Lung microvascular endothelial cell (primary cell): ENCODE measurements at regions not wholly inside any gene's neighbourhood (a gene's known extent, or its start where the extent isn't known, plus 50 kb on each side); places are given as distances from the start of the nearest gene placed in this dataset.
"Not testable (repeated sequence)": the region's sequence is repeated elsewhere in the genome, so short reads cannot be mapped to it uniquely, and the experiment has no call there.

ENCODE experiments used
- DNase-seq, 2 donors: peaks; one replicate each; pipeline versions ENCODE4 v3.0.0 to v3.0.0-alpha.2; 2010; ENCODE audit warnings: low read depth in 2 of 2

DNA sequence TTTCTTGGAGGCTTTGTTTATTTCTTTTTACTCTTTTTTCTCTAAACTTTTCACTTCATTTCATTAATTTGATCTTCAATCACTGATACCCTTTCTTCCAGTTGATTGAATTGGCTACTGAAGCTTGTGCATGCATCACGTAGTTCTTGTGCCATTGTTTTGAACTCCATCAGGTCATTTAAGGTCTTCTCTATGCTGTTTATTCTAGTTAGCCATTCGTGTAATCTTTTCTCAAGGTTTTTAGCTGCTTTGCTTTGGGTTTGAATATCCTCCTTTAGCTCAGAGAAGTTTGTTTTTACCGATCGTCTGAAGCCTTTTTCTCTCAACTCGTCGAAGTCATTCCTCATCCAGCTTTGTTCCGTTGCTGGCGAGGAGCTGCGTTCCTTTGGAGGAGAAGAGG is 189.9 kb downstream of the TTC6 start:
- not testable (repeated sequence) for DNase-seq

DNA sequence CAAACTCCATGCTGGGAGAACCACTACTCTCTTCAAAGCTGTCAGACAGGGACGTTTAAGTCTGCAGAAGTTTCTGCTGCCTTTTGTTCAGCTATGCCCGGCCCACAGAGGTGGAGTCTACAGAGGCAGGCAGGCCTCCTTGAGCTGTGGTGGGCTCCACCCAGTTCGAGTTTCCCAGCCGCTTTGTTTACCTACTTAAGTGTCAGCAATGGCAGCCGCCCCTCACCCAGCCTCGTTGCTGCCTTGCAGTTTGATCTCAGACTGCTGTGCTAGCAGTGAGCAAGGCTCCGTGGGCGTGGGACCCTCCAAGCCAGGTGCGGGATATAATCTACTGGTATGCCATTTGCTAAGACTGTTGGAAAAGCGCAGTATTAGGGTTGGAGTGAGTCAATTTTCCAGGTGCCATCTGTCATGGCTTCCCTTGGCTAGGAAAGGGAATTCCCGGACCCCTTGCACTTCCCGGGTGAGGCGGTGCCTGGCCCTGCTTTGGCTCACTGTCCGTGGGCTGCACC is 190.7 kb downstream of the TTC6 start:
- DNase-seq = not testable (repeated sequence)

DNA sequence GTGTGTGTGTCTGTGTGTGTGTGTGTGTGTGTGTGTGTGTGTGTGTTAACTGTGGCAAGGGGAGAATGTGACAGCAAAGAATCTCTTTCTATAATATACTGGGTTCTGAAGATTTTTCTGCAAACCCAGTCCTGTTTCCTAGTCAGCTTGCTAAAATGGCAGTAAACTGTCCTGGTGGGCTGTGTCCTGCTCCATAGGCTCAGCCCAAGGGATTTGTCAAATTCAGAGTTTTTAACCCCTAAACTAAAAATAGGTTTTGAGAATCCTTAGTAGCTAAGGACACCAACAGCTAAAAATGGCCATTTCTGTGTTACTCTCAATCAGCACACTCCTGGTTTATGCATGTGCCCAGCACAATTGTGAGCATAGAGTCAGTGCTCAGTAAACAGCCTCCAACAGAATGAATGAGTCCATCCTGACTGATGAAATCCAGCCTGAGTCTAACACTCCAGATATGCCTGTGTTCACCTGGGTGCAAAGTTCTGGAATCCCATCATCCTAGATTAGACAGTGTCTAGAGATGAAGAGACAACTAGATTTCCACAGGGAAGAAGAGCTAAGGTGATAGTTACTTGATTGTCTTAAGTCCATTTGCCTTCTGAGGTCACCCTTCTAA is 192.6 kb downstream of the TTC6 start:
- DNase-seq = no peak

DNA sequence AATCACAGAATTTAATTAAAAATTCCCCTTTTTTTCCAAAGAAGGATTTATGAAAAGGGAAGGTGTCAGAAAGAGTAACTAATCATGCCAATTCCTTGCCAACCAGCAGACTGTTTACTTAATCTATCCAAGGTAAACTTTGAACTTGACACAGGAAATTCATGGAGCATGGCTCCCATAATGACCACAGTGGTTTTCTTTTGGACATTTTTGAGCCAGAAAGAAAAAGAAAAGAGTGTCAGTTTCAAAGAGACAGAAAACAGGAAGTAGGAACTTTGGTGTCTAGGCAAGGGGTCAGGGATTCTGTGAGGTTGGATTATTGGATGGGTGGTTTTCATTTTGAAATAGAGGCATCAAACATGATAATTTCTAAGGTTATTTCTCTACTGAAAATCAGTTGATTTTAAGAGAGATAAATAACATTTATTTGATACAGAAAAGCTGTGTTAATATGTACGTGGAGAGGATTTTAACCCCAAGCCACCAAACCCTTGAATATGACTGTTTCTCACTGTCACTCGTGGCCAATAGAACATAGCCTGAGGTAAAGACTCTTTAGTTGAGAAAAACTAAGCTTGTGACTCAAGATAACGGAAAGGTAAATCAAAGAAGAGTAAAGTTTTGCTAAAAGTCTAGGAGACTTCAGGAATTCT is 196.1 kb downstream of the TTC6 start:
- DNase-seq = no peak

DNA sequence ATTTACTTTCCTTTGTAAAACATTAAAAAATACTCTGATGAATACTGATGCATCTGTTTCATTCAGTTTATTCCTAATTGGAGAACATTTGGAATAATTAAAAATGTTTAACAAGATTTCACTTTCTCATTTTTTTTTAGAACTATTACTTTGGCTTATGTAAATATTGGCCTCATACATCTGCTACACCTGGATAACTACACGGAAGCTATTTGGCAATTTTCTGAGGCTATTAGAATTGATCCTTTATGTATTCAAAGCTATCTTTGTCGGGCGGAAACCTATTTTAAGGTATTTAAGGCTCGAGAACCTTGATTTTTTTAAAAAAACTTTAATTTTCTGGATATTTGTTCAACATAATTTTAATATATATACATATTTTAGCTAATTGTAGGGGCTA is 196.7 kb downstream of the TTC6 start:
- no peak for DNase-seq

DNA sequence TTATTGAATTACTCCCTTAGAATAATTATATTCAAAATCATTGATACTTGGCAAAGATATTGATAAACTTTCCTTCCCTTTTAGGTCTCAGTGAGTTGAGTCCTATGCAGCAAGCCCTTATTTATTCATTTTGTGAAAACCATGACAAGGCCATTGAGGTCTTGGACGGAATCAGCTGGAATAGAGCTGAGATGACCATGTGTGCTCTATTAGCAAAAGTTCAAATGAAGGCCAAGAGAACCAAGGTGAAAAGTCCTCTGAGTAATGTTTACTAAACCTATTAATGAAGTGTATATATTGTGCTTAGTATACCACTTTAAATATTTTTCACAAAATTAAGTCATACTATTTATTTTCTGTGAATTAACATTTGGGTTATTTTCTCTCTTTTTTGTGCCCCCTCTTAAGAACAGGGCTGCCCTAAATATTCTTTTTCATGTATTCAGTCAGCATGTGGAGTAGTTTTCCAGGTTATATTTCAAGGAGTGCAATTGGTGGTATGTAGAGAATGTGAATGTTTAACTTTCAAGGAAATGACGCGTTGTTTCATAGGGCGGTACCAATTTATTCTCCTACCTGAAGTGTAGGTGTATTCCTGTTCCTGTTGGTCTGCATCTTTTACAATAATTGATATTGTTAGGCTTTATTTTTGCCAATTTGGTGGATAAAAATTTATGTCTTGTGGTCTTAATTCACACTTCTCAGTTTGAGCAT is 201.4 kb downstream of the TTC6 start:
- DNase-seq = no peak

DNA sequence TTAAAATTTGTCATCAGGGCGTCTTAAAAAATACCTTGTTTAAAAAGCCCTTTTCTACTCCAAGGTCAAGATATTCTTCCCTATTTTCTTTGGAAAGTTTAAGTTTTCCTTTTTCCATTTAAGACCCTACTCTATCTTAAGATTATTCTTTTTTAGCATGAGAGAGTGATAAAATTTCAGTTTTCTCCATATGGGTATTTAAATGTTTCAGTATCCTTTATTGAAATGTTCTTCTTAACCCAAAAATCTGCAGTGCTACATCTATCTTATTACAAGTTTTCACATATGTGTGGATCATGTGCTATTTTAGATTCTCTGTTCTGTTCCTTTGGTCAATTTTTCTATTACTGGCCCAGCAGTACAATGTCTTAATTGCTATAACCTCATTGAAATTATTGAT is 202.2 kb downstream of the TTC6 start:
- no peak for DNase-seq

DNA sequence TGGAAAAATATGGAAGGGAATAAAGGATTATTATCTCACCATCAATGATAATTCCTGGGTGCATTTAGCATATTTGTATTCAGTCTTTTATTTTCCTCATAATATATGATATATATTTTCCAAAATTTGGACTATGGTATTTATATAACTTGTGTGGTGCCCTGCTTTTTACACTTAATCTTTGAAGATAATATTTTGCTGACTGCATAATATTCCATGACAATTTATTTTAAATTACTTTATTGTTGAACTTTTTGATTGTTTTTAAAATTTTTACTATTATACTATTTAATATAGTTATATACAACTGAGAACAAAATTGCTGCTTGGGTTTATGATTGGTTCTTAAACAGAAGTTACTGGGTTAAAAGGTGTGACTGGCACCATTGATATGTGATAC is 212.3 kb downstream of the TTC6 start:
- DNase-seq = no peak

DNA sequence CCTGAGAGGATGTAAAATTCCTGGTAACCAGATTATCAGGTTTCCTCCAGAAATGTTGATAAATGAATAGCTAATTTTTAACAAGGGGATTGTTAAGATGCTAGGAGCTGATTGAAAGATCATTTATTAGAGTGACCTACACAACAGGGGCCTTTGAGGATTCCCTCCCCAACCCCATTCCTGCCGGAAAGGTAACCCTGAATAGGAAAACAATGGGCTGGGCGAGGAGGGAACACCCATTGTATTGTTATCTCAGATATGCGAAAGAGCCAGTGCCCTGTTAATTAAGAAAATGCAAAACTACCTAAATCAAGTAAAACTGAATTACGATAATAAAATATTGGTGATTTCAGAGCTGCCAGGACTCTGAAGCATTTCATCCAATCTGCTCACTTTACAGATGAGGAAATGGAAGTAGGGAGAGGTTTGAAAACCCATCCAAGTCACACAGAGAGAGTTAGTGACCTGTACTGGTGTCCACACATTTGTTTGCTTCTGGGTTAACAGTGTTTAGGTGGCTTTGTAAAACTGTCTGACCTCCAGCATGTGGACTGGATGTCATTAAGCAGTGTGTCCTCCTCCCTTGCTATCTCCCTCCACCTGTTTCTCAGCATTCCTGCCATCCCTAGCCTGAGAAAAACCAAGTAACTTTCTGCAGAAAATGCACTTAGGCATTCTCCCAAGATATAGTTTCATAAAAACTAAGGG is 214.8 kb downstream of the TTC6 start:
- DNase-seq = no peak

DNA sequence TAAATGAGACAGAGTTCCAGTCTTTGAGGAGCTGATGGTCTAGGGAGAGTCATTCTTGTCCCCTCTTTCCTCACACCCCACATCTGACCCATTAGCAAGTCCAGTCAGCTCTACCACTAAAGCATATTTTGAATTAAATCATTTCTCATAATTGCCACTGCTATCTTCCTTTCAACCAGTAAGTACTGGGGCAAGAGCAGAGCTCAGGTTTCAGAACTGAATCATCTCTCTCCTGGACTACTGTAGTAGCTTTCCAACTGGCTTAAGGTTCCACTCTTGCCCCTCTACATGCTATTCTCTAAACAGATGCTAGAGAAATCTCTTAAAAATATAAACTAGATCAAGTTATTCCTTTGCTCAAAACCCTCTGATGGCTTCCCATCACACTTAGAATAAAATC is 218.3 kb downstream of the TTC6 start:
- DNase-seq = no peak

DNA sequence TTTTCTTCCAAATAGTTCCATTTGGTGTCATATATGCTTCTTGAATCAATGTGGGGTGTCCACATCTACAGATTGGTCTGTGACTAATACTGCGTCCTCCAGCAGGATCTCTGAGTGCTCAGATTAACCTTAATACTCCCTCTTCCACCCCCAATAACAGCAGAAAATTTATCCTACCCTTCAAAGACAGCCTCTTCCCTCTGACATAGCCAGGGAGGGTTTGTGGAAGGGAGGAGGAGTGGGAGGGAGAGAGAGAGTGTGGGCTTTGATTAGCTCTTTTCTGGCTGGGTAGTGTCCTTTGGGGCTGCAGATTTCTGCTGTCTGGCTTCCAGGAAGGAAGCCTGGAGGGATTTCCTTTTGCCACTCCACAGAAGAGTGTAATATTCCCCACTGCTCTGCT is 220.7 kb downstream of the TTC6 start:
- DNase-seq = no peak

DNA sequence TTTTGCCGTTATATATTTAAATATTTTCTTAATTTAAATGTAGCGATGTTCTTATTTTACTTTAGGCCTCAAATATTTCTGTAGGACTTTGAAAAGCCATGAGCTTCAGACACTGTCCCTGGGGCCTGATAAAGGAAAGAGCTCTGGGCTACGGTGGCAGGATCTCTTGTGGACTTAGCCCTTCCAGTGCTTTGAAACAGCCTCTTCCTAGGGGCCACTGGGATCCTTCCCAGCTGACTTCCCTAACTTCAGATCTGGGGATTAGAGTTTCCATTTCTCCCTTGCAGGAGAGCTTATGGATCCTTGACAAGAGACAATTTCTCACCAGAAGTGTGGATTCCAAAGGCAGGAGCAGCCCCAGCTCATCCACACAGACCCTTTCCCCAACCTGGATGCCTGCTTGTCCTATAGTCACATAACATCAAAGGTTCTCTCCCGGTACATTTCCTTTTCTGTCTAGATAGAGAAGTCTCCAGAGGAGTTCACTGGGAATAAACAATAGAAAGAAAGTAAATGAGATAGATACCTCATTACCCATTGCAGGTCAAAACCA is 221.4 kb downstream of the TTC6 start:
- no peak for DNase-seq

DNA sequence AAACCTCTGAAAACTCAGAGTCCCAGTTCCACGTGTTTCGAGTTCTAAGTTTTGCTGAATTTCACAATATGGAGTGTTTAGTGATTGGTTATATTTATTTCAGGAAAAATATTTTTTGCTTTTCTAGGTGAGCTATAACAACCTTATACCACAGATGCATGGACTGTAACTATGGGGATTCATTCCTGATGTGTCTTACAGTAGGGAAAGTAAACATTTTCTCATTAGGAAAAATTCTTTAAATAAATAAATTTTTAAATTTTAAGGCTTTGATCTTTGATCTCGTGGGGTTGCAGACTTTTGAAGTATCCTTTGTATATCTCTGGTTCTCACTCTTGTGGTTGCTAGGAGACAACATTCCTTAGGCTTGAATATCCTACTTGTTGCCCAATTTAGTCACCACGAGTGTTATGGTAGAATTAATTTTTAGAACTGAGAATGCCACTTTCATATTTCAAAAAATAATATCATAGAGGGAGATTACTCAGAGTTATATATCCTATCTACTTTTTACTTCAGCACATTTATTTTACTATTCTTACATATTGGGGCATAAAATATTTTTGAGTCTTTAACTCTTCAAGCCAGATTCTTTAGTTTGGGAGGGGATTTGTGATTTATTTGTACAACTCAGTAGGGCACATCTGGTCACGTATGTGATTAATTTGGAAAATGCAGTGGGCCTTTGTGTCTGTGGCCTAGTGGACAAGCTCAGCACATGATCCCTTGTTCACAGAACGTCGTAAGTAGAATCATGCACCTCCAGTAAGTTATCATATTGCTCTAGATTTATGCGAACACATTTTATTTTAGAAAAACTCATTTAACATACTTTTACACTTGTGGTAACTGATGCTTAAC is 224.0 kb downstream of the TTC6 start:
- DNase-seq = no peak

DNA sequence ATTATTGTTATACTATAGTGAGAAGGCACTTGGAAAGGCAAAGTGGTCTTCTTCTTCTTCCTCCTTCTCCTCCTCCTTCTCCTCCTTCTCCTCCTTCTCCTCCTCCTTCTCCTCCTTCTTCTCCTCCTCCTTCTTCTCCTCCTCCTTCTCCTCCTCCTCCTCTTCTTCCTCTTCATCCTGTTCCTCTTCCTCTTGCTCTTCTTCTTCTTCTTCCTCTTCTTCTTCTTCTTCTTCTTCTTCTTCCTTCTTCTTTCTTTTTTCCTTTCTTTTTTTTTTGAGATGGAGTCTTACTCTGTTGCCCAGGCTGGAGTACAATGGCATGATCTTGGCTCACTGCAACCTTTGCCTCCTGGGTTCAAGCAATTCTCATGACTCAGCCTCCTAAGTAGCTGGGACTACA is 225.4 kb downstream of the TTC6 start:
- DNase-seq = not testable (repeated sequence)

DNA sequence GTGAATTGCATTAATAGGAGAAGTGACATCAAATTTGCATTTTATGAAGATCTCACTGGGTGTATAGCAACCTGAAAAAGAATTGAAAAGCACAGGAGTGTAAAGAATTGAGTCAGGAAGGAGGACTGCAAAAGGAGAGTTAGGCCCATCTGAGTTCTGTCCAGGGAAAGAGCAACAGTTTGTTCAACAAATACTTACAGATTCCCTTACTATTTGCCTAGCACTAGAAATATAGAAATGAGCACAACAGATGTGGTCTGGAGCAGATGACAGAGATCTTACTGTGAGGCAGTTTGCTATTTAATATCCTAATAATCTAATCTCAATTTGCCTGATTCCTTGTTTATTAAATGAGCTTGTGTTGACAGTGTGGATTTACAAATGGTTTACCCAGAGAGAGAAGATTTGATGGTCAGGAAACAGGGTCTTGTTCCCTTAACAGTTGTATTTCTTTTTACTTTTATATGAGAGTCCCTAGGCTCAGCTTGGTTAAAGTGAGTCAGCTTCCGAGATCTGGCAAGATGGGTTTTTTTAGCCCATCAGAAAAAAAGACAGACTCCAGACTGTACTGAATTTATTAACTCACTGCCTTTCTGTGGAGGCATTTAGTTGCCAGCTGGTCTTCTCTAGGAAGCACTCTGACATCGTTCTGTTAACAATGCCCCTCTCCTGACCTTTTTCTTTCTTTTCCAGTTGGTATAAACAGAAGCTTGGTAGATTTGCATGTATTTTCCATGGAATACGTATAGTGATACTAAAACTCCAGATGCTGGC is 229.7 kb downstream of the TTC6 start:
- peak in 1 of 2 donors; percentile 16 for DNase-seq

DNA sequence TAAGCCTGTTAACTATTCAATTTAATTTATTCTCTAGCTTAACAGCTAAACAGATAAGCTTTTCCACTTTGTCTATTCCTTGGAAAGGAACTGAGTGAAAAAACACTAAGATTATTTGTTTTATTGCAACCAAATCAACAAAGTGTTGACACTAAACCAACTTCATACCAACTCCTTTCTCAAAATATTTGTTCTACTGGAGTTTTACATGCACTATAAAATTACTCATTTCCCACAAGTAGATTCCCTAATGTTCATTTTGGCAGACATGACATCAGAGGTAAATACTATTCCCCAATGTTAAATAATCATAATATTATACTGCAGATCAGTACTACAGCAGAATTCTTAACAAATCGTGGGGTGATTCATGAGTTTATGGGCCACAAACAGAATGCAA is 231.4 kb downstream of the TTC6 start:
- DNase-seq = no peak

DNA sequence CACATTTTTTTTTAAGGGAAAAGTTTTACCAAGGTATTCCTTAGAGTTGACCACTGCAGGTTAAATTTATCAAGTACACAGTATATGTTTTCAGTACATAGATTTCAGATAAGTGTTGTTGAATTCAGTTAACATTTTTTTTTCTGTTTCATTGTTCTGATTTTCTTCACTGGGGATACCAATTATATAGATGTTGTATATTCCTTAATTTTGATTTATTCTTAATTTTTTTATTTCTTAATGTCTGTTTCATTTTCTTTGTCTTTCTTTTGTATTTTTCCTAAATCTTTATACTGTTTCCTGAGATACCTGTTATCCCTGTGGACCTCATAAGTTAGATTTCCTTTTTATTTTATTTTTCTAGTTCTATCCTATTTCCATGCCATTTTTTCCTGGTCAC is 234.8 kb downstream of the TTC6 start:
- DNase-seq = no peak

DNA sequence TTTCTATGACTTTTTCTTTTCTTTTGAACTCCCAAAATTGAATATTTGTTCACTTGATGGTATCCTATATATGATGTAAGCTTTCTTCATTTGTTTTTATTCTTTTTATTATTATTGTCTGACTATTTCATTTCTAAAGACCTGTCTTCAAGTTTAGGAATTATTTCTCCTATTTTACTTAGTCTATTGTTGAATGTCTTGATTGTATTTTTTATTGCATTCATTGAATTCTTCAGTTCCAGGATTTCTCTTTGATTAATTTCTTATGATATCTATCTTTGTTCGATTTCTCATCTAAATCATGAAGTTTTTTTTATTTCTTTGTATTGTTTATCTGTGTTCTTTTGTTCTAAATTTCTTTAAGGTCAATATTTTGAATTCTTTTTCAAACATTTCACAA is 238.8 kb downstream of the TTC6 start:
- DNase-seq = no peak

DNA sequence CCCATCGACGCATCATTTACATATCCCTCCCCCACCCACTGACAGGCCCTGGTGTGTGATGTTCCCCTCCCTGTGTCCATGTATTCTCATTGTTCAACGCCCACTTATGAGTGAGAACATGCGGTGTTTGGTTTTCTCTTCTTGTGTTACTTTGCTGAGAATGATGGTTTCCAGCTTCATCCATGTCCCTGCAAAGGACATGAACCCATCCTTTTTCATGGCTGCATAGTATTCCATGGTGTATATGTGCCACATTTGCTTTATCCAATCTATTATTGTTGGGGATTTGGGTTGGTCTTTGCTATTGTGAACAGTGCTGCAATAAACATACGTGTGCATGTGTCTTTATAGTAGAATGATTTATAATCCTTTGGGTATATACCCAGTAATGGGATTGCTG is 243.3 kb downstream of the TTC6 start:
- DNase-seq = not testable (repeated sequence)

DNA sequence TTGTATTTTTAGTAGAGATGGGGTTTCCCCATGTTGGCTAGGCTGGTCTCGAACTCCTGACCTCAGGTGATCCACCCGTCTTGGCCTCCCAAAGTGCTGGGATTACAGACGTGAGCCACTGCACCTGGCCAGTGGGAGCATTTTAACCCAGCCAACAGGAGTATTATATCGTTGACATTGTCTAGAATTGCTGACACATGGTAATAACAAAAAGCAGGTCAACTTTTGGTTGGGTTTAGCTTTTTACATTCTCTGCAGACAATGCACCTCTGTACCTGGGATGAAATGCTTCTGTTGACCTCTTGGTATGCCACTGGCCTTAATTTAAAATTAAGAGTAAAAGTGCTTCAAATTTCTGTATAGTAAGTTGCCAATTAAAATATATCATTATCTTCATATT is 245.6 kb downstream of the TTC6 start:
- not testable (repeated sequence) for DNase-seq
